Stomach (tissue), 8 donors: ENCODE measurements at regions not wholly inside any gene's neighbourhood (a gene's known extent, or its start where the extent isn't known, plus 50 kb on each side); places are given as distances from the start of the nearest gene placed in this dataset.

Experiments
- DNase-seq, 2 donors: peaks; one replicate each; pipeline versions ENCODE4 v3.0.0 to v3.0.0-alpha.2; 2013 to 2019
- H3K27ac ChIP-seq, 5 donors: fragments of 200-600 bp in 4 of 5; sonication (generic) in 4 of 5; one replicate each; pipeline ENCODE4 v1.5.1; 2013 to 2019; ENCODE audit warnings: mild to moderate bottlenecking in 1 of 5, moderate library complexity in 1 of 5
- H3K27me3 ChIP-seq, 3 donors: fragments of 200-600 bp; sonication (generic); one replicate each; pipeline ENCODE4 v1.5.1; 2017 to 2019; ENCODE audit warnings: mixed run types in 1 of 3
- H3K36me3 ChIP-seq, 4 donors: fragments of 200-600 bp; sonication (generic); 1 replicate in 3 of 4; 2 replicates in 1 of 4; pipeline ENCODE4 v1.5.1; 2016 to 2019
- H3K4me1 ChIP-seq, 4 donors: fragments of 200-600 bp; sonication (generic); one replicate each; pipeline ENCODE4 v1.5.1; 2016 to 2019
- H3K4me3 ChIP-seq, 4 donors: fragments of 200-600 bp; sonication (generic) in 3 of 4; one replicate each; pipeline ENCODE4 v1.5.1; 2016 to 2019; ENCODE audit warnings: mild to moderate bottlenecking in 1 of 4
- H3K9me3 ChIP-seq, 4 donors: fragments of 200-600 bp; sonication (generic); one replicate each; pipeline ENCODE4 v1.5.1; 2016 to 2019
- CTCF ChIP-seq, 7 experiments: fragments of 450-650 bp in 4 of 7; fragments of 200-600 bp in 3 of 7; sonication (generic) in 3 of 7; IDR thresholded peaks; one replicate each; pipeline ENCODE4 v1.5.1; 2016 to 2019; ENCODE audit warnings: antibody characterized with exemption in 7 of 7, control low read depth in 2 of 7, mild to moderate bottlenecking in 1 of 7
- EP300 ChIP-seq: sonication (generic); formaldehyde crosslinking; IDR thresholded peaks from one replicate; pipeline ENCODE4 v1.6.1; 2017; ENCODE audit warnings: antibody characterized with exemption
- POLR2A ChIP-seq, 4 donors: fragments of 450-650 bp; IDR thresholded peaks; one replicate each; pipeline ENCODE4 v1.6.1; 2016; ENCODE audit warnings: antibody characterized with exemption in 4 of 4, control low read depth in 2 of 4, mild to moderate bottlenecking in 1 of 4, moderate library complexity in 1 of 4
- POLR2AphosphoS5 ChIP-seq, 3 donors: sonication (generic); formaldehyde crosslinking; IDR thresholded peaks; one replicate each; pipeline ENCODE4 v1.6.1; 2016; ENCODE audit warnings: antibody characterized with exemption in 3 of 3
- WGBS, 5 donors: extraction: QIAGEN DNeasy Blood & Tissue Kit in 3 of 5; methylation state at CpG; one replicate each; pipeline versions ENCODE4 v1.1.5 to v1.1.7; 2013 to 2018; 5-methylcytosine and 5-hydroxymethylcytosine counted together
- intact Hi-C: fragments of 100-400 bp; cut with DNase I; formaldehyde crosslinking; loops from one replicate; pipeline ENCODE4 v1.15.1; 2023; ENCODE audit warnings: low total_unique reads
- donor health status: healthy with polysubstance abuse.
- donor health status: Bipolar disorder and iron deficiency.
- donor health status: healthy.

- WGBS, 5 donors, result 47 to 58% (median 51%) methylated on average over 3 of the region's 3 CpGs
- DNase-seq, result no peak
- TF ChIP-seq CTCF (IDR thresholded peaks at IDR 0.05), result no peak
- no peak for TF ChIP-seq POLR2A (IDR thresholded peaks at IDR 0.05)
- TF ChIP-seq POLR2AphosphoS5 (IDR thresholded peaks at IDR 0.05), result no peak
- no peak for TF ChIP-seq EP300
Measured at GRCh38 chr9:10785255-10785654, 172.5 kb upstream of the PTPRD start.

GRCh38 chr9:10793306-10793705 lies 180.5 kb upstream of the PTPRD start:
- WGBS, 5 donors, result 69 to 85% (median 80%) methylated on average over 1 of the region's 1 CpG

More at GRCh38 chr9:10785255-10785654, 172.5 kb upstream of the PTPRD start:
- intact Hi-C loops, result no loop called here
- H3K9me3 ChIP-seq, result peaks cover 0 to 3% (median 2%) of the 10 kb centered on the region in 4 donors
- no peak overlapping the region for H3K27ac ChIP-seq
- no peaks in the 10 kb centered on the region for H3K27me3 ChIP-seq
- no peaks in the 10 kb centered on the region for H3K36me3 ChIP-seq
- H3K4me1 ChIP-seq, result no peaks in the 10 kb centered on the region
- no peak overlapping the region for H3K4me3 ChIP-seq

GRCh38 chr9:10804486-10804885 lies 191.7 kb upstream of the PTPRD start:
- no peaks in the 10 kb centered on the region for H3K9me3 ChIP-seq
- H3K4me1 ChIP-seq, result peaks cover 0 to 4% (median 0%) of the 10 kb centered on the region in 4 donors
- no peak overlapping the region for H3K4me3 ChIP-seq
- WGBS, 5 donors, result 81 to 94% (median 85%) methylated on average over 2 of the region's 2 CpGs
- no peaks in the 10 kb centered on the region for H3K36me3 ChIP-seq
- TF ChIP-seq POLR2A (IDR thresholded peaks at IDR 0.05), result no peak
- no peak for TF ChIP-seq POLR2AphosphoS5 (IDR thresholded peaks at IDR 0.05)
- no peak for DNase-seq
- no peak overlapping the region for H3K27ac ChIP-seq
- H3K27me3 ChIP-seq, result no peaks in the 10 kb centered on the region
- intact Hi-C loops, result no loop called here

More at GRCh38 chr9:10793306-10793705, 180.5 kb upstream of the PTPRD start:
- H3K9me3 ChIP-seq, result peaks cover 6 to 15% (median 12%) of the 10 kb centered on the region in 4 donors
- TF ChIP-seq POLR2AphosphoS5 (IDR thresholded peaks at IDR 0.05), result no peak
- TF ChIP-seq POLR2A (IDR thresholded peaks at IDR 0.05), result no peak
- no peak for TF ChIP-seq EP300
- no peak for TF ChIP-seq CTCF (IDR thresholded peaks at IDR 0.05)
- intact Hi-C loops, result no loop called here
- no peak overlapping the region for H3K4me3 ChIP-seq
- no peaks in the 10 kb centered on the region for H3K36me3 ChIP-seq
- no peaks in the 10 kb centered on the region for H3K27me3 ChIP-seq
- H3K4me1 ChIP-seq, result no peaks in the 10 kb centered on the region
- DNase-seq, result no peak
- H3K27ac ChIP-seq, result no peak overlapping the region

- Histone ChIP-seq H3K36me3 (no peaks in the 10 kb centered on the region), H3K4me1 (peaks cover 0 to 4% (median 0%) of the 10 kb centered on the region in 4 donors), H3K27me3 (no peaks in the 10 kb centered on the region), H3K4me3 (no peak overlapping the region), H3K27ac (no peak overlapping the region), H3K9me3 (no peaks in the 10 kb centered on the region)
- 72 to 85% (median 77%) methylated on average over 3 of the region's 3 CpGs for WGBS, 5 donors
- intact Hi-C loops, result no loop called here
- DNase-seq, result no peak
- TF ChIP-seq POLR2AphosphoS5 (IDR thresholded peaks at IDR 0.05) (no peak), CTCF (IDR thresholded peaks at IDR 0.05) (no peak), POLR2A (IDR thresholded peaks at IDR 0.05) (no peak), EP300 (no peak)
Measured at GRCh38 chr9:10806868-10807267, 194.1 kb upstream of the PTPRD start.

- no peaks in the 10 kb centered on the region for H3K36me3 ChIP-seq
- TF ChIP-seq CTCF (IDR thresholded peaks at IDR 0.05), result no peak
- no peak for TF ChIP-seq POLR2AphosphoS5 (IDR thresholded peaks at IDR 0.05)
- no peak for TF ChIP-seq EP300
- no peak for TF ChIP-seq POLR2A (IDR thresholded peaks at IDR 0.05)
- intact Hi-C loops, result no loop called here
- H3K9me3 ChIP-seq, result peaks cover 0 to 7% (median 2%) of the 10 kb centered on the region in 4 donors
- no peak overlapping the region for H3K27ac ChIP-seq
- DNase-seq, result no peak
- no peak overlapping the region for H3K4me3 ChIP-seq
- no peaks in the 10 kb centered on the region for H3K4me1 ChIP-seq
- WGBS, 5 donors, result 47 to 61% (median 59%) methylated on average over 1 of the region's 1 CpG
- no peaks in the 10 kb centered on the region for H3K27me3 ChIP-seq
Measured at GRCh38 chr9:10818206-10818605, 205.4 kb upstream of the PTPRD start.
